GM19025 (cell line): ENCODE measurements at regions not wholly inside any gene's neighbourhood (a gene's known extent, or its start where the extent isn't known, plus 50 kb on each side); places are given as distances from the start of the nearest gene placed in this dataset.

Experiments
- ATAC-seq: cut with Tn5 transposase; IDR thresholded peaks from one replicate; pipeline ENCODE4 v1.9.1; 2021; ENCODE audit warnings: mild to moderate bottlenecking, low read depth, moderate library complexity; ENCODE audit not compliant: unreplicated experiment

- no peak for ATAC-seq
Observed at GRCh38 chr2:71880287-71880686, 267.4 kb downstream of the CYP26B1 start.

- ATAC-seq, result no peak
Observed at GRCh38 chr2:71879509-71880184, 268.0 kb downstream of the CYP26B1 start.

GRCh38 chr2:71878626-71879508, 268.8 kb downstream of the CYP26B1 start:
- no peak for ATAC-seq

DNA sequence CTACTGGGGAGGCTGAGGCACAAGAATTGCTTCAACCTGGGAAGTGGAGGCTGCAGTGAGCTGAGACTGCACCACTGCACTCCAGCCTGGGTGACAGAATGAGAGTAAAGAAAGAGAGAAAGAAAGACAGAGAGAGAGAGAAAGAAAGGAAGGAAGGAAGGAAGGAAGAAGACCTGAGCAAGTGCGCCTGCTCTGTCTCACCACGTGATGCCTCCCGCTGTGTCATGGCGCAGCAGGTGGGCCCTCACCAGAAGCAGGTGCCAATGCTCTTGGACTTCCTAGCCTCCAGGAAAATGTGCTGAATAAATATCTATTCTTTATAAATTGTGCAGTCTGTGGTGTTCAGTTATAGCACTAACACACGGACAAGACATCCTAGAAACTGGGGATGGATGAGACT, 270.0 kb downstream of the CYP26B1 start:
- no peak for ATAC-seq

DNA sequence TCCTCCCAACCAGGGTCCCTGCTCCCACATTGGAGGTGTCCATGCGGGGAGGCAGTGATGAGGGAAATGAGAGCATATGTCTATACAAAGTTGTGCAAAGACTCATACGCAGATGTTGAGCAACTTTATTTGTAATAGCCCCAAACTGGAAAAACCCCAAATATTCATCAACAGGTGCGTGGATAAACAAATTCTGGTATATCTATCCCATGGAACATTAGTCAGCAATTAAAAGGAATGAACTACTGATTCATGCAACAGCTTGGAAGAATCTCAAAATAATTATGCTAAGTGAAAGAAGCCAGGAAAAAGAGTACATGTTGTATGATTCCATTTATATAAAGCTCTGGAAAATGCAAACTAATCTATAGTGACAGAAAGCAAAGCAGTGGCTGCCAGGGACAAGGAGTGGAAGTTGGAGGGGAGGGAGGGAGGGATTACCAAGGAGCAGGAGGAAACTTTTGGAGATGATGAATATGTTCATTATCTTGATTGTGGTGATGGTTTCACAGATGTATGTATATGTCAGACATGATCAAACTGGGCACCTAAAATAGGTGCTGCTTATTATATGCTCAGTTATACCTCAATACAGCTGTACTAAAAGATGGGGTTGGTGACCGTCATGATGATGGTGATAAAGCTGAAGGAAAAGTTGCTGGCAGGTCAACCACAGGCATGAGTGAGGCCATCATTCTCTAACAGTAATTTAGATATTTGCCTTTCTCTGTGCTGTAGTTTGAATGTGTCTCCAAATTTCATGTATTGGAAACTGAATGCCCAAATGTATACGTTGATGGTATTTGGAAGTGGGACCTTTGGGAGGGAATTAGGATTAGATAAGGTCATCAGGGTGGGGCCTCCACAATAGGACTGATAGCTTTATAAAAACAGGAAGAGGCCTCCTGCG, 270.9 kb downstream of the CYP26B1 start:
- no peak for ATAC-seq

DNA sequence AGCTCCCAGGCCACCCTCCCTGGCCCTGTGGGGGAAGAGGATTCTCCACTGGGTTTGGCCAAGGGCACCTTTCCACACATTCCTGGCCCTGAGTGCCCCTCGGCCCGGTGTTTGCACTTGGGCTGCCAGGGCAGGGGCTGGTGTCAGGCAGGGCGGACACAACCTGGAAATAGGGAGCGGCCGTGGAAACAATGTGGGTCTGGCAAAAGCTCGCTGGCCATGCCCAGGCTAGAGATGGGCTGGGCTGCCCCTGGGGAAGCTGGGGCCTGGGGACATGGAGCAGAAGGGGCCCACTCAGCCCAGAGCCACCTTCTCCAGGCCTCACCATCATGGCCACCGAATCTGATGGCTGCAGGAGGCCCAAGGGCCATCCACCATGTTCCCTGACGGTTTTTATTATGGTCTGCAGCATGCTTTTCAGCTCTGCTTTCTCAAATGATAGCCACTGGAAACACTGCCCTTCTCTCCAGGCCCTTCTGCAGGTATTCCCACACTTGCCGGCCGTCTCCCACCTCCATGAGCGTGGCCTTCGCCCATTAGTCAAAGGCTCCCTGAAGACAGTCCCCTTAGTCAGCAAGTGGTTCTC, 275.1 kb downstream of the CYP26B1 start:
- ATAC-seq, result no peak

DNA sequence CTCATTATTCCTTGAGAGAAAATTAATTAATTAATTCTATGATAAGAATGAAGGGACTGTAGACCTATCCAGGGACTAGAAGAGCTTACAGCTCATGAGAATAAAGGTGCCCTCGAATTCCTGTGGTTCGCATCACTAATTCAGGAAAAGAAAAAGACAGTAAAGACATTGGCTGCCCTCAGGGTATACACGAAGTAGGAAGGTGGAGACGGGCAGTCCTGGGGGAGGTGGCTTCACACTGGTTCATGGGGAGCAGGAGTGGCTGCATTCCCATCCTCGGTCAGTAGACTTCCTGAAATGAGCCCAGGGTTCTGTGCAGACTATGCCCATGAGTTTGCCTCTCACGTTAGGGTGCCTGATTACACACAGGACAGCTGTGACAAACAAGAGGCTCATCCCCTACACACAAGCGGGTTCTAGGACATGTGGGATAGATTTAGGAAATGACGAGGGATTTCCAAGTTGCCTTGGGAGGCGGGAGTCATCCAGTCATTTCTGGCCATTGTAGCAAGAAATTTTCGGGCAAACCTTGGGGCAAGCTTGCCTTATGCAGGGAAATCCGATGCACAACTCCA, 282.2 kb downstream of the CYP26B1 start:
- no peak for ATAC-seq

DNA sequence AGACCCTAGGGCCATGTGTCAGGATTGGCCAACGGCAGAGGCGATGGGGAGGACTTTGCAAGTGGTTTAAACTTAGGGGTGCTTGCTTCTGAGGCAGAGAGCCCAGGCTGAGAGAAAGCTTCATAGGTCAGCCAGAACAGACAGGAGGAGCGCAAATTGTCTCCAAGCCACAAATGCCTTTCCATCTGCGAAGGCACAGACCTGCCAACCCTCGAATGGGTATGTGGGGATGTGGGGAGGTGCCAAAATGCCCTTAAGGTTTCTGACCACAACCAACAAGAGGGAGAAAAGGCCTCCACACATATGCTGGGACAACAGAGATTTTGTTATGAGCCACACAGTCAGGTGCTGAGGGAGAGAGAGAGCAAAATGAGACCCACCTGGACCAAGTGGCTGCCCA, 283.6 kb downstream of the CYP26B1 start:
- no peak for ATAC-seq

- no peak for ATAC-seq
Observed at GRCh38 chr2:71863396-71863795, 284.3 kb downstream of the CYP26B1 start.

DNA sequence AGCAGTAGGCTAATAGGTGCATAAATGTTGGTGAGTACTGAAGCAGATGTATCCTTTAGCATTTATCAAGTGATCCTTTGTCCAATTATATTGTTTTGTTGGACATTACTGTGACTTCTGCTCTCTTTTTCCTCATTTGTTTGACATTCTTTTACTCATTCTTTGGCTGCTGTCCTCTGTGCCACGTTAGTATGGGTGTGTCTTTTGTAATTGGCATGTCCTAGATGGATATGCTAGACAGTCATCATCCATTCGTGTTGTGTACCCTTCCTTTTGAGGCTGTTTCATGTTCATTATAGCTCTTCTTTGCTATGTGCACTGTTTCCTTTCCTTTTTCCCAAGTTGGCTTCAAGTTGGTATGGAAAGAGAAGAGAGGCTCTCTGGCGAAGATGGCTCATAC, 284.7 kb downstream of the CYP26B1 start:
- ATAC-seq, result no peak

DNA sequence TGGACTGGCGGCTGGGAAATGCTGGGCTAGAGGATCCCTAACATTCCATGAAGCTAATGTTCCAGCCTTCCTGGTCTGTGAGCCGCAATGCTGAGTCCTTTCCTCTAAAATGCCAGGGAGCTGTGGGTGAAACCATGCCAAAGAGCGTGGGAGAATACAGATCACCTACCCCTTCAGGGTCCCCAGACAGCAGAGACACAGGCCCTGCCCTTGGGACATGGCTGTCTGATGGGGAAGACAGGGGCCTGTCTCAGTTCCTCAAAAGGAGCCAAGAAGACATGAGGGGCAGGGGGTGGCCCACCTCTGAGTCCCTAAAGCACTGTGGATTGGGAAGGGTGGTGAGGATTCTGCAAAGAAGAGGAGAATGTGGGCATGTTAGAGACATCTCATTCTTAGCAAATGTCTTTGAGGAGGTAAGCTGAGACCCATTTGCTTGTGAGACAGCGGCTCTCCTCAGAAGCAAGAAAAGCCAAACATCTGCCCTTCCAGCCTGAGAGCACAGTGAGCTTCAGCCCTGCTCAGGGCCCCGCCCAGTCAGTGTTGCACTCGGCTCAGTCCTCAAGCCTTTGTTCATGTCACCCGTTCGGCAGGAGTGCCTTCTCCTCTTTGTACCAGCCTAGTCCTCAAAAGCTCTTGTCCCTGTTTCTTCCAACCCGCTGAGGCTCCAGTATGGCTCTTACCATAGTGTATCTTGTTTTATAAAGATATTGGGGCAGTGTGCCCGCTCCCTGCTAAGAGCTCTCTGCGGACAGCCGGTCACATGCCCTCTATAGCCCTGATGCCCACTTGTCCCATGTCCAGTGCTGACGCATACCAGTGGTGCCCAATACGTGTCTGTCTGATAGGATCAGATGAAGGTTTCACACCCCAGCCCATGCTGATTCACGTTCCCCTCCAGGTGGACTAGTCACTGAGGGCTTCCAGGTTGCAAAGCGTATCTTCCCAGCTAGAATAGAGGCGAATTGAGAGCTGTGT, 286.2 kb downstream of the CYP26B1 start:
- no peak for ATAC-seq

GRCh38 chr2:71860381-71860926, 287.2 kb downstream of the CYP26B1 start:
- ATAC-seq, result no peak

DNA sequence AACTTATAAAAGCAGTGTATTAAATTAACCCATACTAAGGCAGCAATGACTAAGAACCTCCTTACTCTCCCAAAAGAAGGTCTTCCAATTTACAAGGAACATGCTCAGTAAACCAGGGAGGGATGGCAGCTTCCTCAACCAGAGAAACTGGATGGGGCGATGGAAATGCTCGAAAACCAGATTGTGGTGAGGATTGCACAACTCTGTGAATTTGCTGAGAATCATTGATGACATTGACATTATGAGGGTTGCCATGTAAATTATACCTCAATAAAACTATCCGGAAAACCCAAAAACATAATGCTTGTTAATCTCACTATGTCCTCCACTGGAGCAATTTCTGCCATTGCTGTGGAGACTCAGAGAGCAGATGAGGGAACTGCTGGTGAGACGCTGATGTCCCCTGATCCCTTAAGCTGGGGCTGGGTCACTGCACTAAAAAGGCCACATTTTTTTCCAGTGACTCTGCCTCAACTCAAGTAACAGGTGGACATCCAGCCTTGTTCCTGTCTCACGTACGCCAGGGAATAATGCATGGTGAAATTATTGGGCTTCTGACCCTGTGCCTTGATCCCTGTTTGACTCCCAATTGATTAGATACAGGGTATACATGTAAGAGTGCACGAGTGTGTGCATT, 288.3 kb downstream of the CYP26B1 start:
- no peak for ATAC-seq

GRCh38 chr2:71858071-71858470, 289.6 kb downstream of the CYP26B1 start:
- ATAC-seq, result no peak

DNA sequence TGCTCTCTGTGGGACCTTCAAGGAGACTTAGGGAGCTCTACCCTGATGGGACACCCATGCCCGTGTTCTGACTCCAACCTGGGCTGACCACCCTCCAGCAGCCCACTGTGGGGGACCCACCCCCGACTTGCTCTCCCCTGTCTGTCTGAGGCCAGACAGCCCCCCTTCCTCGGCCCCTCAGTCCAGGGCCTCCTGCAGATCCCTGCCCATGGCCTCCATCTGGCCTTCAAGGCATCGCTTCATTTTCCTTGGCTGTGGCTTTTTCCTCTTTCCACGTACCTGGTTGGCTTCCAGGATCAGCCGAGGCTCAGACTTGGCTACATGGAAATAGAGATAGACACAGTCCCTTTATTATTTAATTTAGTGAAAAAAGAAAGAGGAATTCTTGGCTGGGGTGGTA, 290.0 kb downstream of the CYP26B1 start:
- no peak for ATAC-seq

- ATAC-seq, result no peak
Observed at GRCh38 chr2:71856773-71857525, 290.7 kb downstream of the CYP26B1 start.

DNA sequence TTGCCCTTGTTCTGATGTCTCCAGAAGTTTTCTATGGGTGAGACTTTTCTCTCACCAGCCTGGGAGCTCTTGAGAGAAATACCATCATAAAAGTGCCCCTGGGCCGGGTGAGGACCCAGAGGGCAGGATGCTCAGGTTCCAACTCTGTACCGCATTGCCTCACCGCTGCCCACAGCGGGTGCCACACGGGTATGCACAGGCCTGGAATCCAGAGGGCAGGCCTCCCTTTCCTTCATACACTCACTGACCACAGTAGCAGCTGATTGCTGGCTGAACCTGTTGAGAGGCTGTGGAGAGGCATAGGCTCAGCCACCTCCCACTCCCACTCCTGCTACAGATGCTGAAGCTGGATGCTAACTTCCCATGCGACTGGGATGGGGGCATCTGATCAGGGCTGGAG, 293.8 kb downstream of the CYP26B1 start:
- ATAC-seq, result no peak
